Neural crest cell (in vitro differentiated cells): ENCODE measurements at regions not wholly inside any gene's neighbourhood (a gene's known extent, or its start where the extent isn't known, plus 50 kb on each side); places are given as distances from the start of the nearest gene placed in this dataset.

Experiments used
- DNase-seq: peaks from one replicate; pipeline ENCODE4 v3.0.0; 2021; ENCODE audit warnings: low read depth, mixed read lengths, low spot score
- H3K27ac Mint-ChIP-seq: one replicate; pipeline ENCODE4 v1.8.0; 2021; ENCODE audit warnings: mild to moderate bottlenecking, mixed read lengths; ENCODE audit not compliant: unreplicated experiment
- H3K27me3 Mint-ChIP-seq: 2 replicates; pipeline ENCODE4 v1.8.0; 2021; ENCODE audit warnings: low read depth, mild to moderate bottlenecking, mixed read lengths
- H3K36me3 Mint-ChIP-seq: 2 replicates; pipeline ENCODE4 v1.8.0; 2021; ENCODE audit warnings: low read depth, mild to moderate bottlenecking, mixed read lengths
- H3K4me1 Mint-ChIP-seq: 2 replicates; pipeline ENCODE4 v1.8.0; 2021; ENCODE audit warnings: mixed read lengths
- H3K4me3 Mint-ChIP-seq: one replicate; pipeline ENCODE4 v1.8.0; 2021; ENCODE audit warnings: mild to moderate bottlenecking, mixed read lengths
- H3K9me3 Mint-ChIP-seq: 2 replicates; pipeline ENCODE4 v1.8.0; 2021; ENCODE audit warnings: mixed read lengths
- TF ChIP-seq, protein P1 (sequence below): fragments of 200-600 bp; sonication (generic); conservative IDR thresholded peaks from 2 replicates; pipeline ENCODE4 v1.5.0; 2021; ENCODE audit warnings: antibody characterized with exemption, mild to moderate bottlenecking

DNA sequence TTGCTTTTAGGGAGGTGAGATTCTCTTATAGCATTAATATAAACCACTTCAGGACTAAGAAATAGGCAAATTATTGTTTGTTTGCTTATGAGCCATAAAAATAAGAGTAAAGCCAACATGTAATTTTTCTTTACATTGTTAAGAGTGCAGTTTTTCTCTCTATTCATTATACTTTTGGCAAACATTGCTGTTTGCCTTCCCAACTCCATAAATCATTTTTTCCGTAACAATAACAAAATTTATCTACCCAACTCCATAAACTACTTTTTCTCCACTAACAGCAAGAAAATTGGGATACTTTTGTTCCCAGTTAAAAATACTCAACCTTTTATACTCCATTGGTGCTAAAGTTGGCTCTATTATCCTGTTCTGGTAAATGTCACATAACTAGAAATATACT is 229.7 kb upstream of the GPRIN3 start:
- peaks cover 2% of the 10 kb centered on the region for H3K9me3 Mint-ChIP-seq
- peaks cover 21% of the 10 kb centered on the region for H3K4me1 Mint-ChIP-seq
- no peak overlapping the region for H3K4me3 Mint-ChIP-seq
- H3K27ac Mint-ChIP-seq: no peak overlapping the region
- H3K27me3 Mint-ChIP-seq: no peaks in the 10 kb centered on the region
- no peak for DNase-seq
- no peaks in the 10 kb centered on the region for H3K36me3 Mint-ChIP-seq
- TF ChIP-seq, protein P1, sequence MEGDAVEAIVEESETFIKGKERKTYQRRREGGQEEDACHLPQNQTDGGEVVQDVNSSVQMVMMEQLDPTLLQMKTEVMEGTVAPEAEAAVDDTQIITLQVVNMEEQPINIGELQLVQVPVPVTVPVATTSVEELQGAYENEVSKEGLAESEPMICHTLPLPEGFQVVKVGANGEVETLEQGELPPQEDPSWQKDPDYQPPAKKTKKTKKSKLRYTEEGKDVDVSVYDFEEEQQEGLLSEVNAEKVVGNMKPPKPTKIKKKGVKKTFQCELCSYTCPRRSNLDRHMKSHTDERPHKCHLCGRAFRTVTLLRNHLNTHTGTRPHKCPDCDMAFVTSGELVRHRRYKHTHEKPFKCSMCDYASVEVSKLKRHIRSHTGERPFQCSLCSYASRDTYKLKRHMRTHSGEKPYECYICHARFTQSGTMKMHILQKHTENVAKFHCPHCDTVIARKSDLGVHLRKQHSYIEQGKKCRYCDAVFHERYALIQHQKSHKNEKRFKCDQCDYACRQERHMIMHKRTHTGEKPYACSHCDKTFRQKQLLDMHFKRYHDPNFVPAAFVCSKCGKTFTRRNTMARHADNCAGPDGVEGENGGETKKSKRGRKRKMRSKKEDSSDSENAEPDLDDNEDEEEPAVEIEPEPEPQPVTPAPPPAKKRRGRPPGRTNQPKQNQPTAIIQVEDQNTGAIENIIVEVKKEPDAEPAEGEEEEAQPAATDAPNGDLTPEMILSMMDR: no peak

DNA sequence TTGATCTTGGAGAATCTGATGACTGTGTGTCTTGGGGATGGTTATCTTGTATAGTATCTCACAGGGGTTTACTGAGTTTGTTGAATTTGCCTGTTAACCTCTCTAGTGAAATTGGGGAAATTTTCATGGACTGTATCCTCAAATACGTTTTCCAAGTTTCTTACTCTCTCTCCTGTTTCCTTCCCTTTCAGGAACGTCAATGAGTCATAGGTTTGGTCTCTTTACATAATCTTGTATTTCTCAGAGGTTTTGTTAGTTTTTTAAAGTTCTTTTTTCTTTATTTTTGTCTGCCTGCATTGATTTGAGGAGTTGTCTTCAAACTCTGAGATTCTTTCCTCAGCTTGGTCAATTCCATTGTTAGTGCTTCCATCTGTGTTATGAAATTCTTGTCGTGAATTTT is 227.7 kb upstream of the GPRIN3 start:
- H3K4me1 Mint-ChIP-seq: peaks cover 14% of the 10 kb centered on the region
- no peak overlapping the region for H3K4me3 Mint-ChIP-seq
- peaks cover 2% of the 10 kb centered on the region for H3K9me3 Mint-ChIP-seq
- TF ChIP-seq, protein P1: no peak
- DNase-seq: no peak
- no peak overlapping the region for H3K27ac Mint-ChIP-seq
- H3K27me3 Mint-ChIP-seq: no peaks in the 10 kb centered on the region
- H3K36me3 Mint-ChIP-seq: no peaks in the 10 kb centered on the region

DNA sequence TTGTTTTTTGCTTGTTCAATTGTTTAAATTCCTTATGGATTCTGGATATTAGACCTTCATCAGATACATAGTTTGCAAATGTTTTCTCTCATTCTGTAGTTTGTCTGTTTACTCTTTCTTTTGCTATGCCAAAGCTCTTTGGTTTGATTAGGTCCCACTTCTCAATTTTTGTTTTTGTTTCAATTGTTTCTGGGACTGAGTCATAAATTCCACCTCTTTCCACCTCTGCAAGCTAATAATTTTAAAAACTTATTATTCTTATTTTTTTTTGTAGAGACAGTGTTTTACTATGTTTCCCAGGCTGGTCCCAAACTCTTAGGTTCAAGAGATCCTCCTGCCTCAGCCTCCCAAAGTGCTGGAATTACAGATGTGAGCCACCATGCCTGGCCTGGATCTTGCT is 226.8 kb upstream of the GPRIN3 start:
- Mint-ChIP-seq H3K27ac (no peak overlapping the region), H3K9me3 (peaks cover 2% of the 10 kb centered on the region), H3K4me3 (no peak overlapping the region), H3K36me3 (no peaks in the 10 kb centered on the region), H3K4me1 (peaks cover 6% of the 10 kb centered on the region), H3K27me3 (no peaks in the 10 kb centered on the region)
- TF ChIP-seq, protein P1: no peak
- no peak for DNase-seq

DNA sequence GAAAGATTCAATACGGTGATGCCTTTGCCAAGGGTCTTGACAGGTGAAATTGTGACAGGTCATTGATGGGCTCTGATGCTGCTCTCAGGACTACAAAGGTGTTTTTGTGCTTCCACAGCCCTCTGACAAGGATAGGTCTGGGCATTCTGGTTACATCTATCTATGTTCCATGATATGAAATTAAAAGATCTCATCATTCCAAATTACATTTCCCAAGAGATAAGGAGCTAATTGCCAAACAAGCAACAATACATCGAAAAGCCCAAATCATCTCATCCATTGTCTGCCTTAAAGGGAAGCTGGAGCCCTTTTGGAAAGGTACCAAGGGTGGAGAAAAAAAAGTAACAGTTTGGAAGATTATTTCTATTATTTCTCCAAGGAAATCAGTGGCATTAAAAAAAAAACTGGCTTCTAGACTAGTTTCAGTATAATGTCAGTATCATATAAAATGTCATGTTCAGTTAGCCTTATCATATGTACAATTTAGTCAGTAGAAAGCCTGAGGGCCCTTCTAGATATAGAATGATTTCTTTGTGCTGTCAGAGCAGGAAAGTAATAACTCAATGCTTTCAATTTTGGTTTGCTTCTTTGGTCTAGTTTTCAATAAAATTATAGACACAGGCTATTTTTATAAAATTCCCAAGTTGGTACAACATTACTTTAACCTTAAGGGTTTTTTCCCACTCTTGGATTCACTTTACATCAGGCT is 224.5 kb upstream of the GPRIN3 start:
- Mint-ChIP-seq H3K4me1 (no peaks in the 10 kb centered on the region), H3K9me3 (peaks cover 2% of the 10 kb centered on the region), H3K36me3 (no peaks in the 10 kb centered on the region), H3K27me3 (no peaks in the 10 kb centered on the region), H3K4me3 (no peak overlapping the region), H3K27ac (no peak overlapping the region)
- TF ChIP-seq, protein P1: no peak
- no peak for DNase-seq

DNA sequence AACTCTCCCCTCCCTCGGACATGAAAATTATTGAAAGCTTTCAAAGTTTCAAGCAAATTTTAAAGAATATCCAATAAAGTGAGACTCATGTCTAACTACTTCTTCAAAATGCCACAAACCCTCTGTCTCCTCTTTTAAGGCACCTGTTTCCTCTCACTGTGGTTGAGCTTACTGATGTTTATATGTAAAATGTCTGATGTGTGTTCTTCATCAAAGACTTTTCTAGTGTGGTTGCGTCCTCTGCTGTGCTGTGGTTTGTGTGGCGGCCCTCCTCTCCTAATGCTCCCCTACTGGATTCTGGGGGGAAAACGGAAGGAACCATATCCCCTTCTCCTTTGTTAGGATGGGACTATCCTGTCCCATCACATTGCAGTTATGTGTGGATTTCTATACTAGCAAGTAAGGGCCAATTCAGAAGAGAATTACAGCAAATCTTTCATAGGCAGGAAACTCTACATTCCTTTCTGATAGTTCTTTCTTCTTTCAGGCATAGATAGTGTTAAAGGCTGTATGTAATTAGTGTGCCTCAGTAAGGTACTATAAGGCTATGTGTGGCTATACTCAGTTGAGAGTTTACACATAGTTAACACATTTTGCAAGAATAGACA is 221.0 kb upstream of the GPRIN3 start:
- DNase-seq: no peak
- H3K27me3 Mint-ChIP-seq: no peaks in the 10 kb centered on the region
- H3K27ac Mint-ChIP-seq: no peak overlapping the region
- peaks cover 6% of the 10 kb centered on the region for H3K9me3 Mint-ChIP-seq
- TF ChIP-seq, protein P1: no peak
- no peaks in the 10 kb centered on the region for H3K36me3 Mint-ChIP-seq
- H3K4me1 Mint-ChIP-seq: no peaks in the 10 kb centered on the region
- no peak overlapping the region for H3K4me3 Mint-ChIP-seq
